ENCODE measurements at regions not wholly inside any gene's neighbourhood (a gene's known extent, or its start where the extent isn't known, plus 50 kb on each side); places are given as distances from the start of the nearest gene placed in this dataset.
A peak's percentile ranks its signal among the peaks of the same experiment; 100 is the strongest.

GRCh38 chr7:131014906-131015656 is 281.1 kb upstream of the KLF14 start:
- TF ChIP-seq, protein P1, sequence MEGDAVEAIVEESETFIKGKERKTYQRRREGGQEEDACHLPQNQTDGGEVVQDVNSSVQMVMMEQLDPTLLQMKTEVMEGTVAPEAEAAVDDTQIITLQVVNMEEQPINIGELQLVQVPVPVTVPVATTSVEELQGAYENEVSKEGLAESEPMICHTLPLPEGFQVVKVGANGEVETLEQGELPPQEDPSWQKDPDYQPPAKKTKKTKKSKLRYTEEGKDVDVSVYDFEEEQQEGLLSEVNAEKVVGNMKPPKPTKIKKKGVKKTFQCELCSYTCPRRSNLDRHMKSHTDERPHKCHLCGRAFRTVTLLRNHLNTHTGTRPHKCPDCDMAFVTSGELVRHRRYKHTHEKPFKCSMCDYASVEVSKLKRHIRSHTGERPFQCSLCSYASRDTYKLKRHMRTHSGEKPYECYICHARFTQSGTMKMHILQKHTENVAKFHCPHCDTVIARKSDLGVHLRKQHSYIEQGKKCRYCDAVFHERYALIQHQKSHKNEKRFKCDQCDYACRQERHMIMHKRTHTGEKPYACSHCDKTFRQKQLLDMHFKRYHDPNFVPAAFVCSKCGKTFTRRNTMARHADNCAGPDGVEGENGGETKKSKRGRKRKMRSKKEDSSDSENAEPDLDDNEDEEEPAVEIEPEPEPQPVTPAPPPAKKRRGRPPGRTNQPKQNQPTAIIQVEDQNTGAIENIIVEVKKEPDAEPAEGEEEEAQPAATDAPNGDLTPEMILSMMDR (IDR thresholded peaks at IDR 0.05 in 4 of 5, conservative IDR thresholded peaks at IDR 0.05 in 1 of 5): no peak
- TF ChIP-seq POLR2A (IDR thresholded peaks at IDR 0.05): no peak
- no peaks in the 10 kb centered on the region for H3K27me3 ChIP-seq
- ATAC-seq: no peak
- no peaks in the 10 kb centered on the region for H3K36me3 ChIP-seq
- in situ Hi-C loops (cut with MboI; ENCODE audit: low sequenced_read_pairs in 4 of 4) (no loop called here), intact Hi-C loops (cut with DNase I; ENCODE audit: low total_unique reads) (loop anchor here (5.0 kb wide), 1 partner anchor 92 kb away; no protein-coding TSS in a partner anchor)
- H3K9me3 ChIP-seq: no peaks in the 10 kb centered on the region
- peaks cover 98 to 99% of the 10 kb centered on the region in 2 donors for H3K4me1 ChIP-seq
- peak overlapping the region in 2 of 4 donors; percentile 16 to 19 for H3K27ac ChIP-seq
- peak overlapping the region in 1 of 4 donors; percentile 0 for H3K4me3 ChIP-seq
- no peak for DNase-seq

GRCh38 chr7:131015657-131015958 is 281.6 kb upstream of the KLF14 start:
- no peaks in the 10 kb centered on the region for H3K27me3 ChIP-seq
- H3K4me3 ChIP-seq: no peak overlapping the region
- H3K36me3 ChIP-seq: no peaks in the 10 kb centered on the region
- ATAC-seq (no peak), DNase-seq (no peak)
- peak overlapping the region in 2 of 4 donors; percentile 16 to 19 for H3K27ac ChIP-seq
- H3K9me3 ChIP-seq: no peaks in the 10 kb centered on the region
- no peak for TF ChIP-seq POLR2A (IDR thresholded peaks at IDR 0.05)
- TF ChIP-seq, protein P1 (IDR thresholded peaks at IDR 0.05 in 4 of 5, conservative IDR thresholded peaks at IDR 0.05 in 1 of 5): no peak
- in situ Hi-C loops (cut with MboI; ENCODE audit: low sequenced_read_pairs in 4 of 4) (no loop called here), intact Hi-C loops (cut with DNase I; ENCODE audit: low total_unique reads) (no loop called here)
- peaks cover 95 to 99% of the 10 kb centered on the region in 2 donors for H3K4me1 ChIP-seq

DNA sequence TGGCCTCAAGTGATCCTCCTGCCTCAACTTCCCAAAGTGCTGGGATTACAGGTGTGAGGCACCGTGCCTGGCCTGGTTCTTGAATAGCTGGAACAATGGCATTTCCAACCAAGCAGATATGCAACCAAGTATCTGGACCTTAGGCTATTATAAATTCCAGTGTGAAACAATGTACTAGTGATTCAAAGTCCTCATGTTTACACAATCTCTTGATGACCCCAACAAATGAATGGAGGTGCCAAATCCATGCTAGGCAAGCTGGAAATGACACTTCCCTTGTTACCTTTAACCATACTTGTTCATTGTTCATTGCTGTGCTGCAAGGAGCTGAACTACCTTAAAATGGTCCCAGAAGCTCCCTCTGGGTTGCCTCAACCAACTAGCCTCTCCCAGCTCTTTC is 282.2 kb upstream of the KLF14 start:
- intact Hi-C loops (cut with DNase I; ENCODE audit: low total_unique reads) (no loop called here), in situ Hi-C loops (cut with MboI; ENCODE audit: low sequenced_read_pairs in 4 of 4) (no loop called here)
- H3K4me1 ChIP-seq: peaks cover 93 to 95% of the 10 kb centered on the region in 2 donors
- no peaks in the 10 kb centered on the region for H3K36me3 ChIP-seq
- TF ChIP-seq, protein P1 (IDR thresholded peaks at IDR 0.05 in 4 of 5, conservative IDR thresholded peaks at IDR 0.05 in 1 of 5): no peak
- H3K27me3 ChIP-seq: no peaks in the 10 kb centered on the region
- H3K4me3 ChIP-seq: no peak overlapping the region
- H3K27ac ChIP-seq: peak overlapping the region in 1 of 4 donors; percentile 10
- DNase-seq (no peak), ATAC-seq (no peak)
- H3K9me3 ChIP-seq: no peaks in the 10 kb centered on the region

DNA sequence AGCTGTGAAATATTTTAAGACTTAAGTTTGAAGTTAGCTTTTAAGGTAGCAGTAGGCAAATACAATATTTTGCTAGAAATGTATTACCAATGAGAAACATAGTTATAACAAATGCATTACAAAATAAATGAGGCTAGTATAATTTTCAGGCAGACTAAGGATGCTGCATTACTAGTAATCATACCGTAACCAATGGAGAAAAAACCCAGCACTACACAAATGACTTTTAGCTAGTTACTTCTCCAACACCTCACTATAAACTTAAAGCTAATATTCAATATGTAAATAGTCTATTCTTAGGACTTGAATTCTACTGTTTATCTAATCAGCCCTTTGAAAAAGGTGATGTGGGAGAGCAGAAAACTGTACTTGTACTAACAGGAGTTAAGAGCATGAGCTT is 285.3 kb upstream of the KLF14 start:
- intact Hi-C loops (cut with DNase I; ENCODE audit: low total_unique reads) (no loop called here), in situ Hi-C loops (cut with MboI; ENCODE audit: low sequenced_read_pairs in 4 of 4) (no loop called here)
- DNase-seq (no peak), ATAC-seq (no peak)
- Histone ChIP-seq H3K36me3 (peaks cover 0 to 18% of the 10 kb centered on the region in 2 donors), H3K27ac (peak overlapping the region in 2 of 4 donors; percentile 31 to 43), H3K4me3 (no peak overlapping the region), H3K9me3 (no peaks in the 10 kb centered on the region), H3K4me1 (peaks cover 92 to 93% of the 10 kb centered on the region in 2 donors), H3K27me3 (no peaks in the 10 kb centered on the region)
- TF ChIP-seq POLR2A (IDR thresholded peaks at IDR 0.05): no peak
- TF ChIP-seq, protein P1 (IDR thresholded peaks at IDR 0.05 in 4 of 5, conservative IDR thresholded peaks at IDR 0.05 in 1 of 5): no peak

Measured in gastrocnemius medialis (tissue), 4 donors.